Neural progenitor cell (in vitro differentiated cells): ENCODE measurements at regions not wholly inside any gene's neighbourhood (a gene's known extent, or its start where the extent isn't known, plus 50 kb on each side); places are given as distances from the start of the nearest gene placed in this dataset.

ENCODE experiments used
- DNase-seq: peaks from one replicate; pipeline ENCODE4 v3.0.0-alpha.2; 2016; ENCODE audit warnings: low spot score
- H2AFZ ChIP-seq: fragments of 200-600 bp; sonication (generic); replicated peaks from 2 replicates; pipeline ENCODE4 v1.6.1; 2016; ENCODE audit warnings: antibody characterized with exemption
- H3F3A ChIP-seq: fragments of 200-600 bp; sonication (generic); 2 replicates; pipeline ENCODE4 v1.6.1; 2016; ENCODE audit warnings: antibody characterized with exemption, low read depth
- H3K27ac ChIP-seq: fragments of 200-600 bp; sonication (generic); 2 replicates; pipeline ENCODE4 v1.5.1; 2016; ENCODE audit warnings: mild to moderate bottlenecking
- H3K27me3 ChIP-seq: fragments of 200-600 bp; sonication (generic); 2 replicates; pipeline ENCODE4 v1.6.1; 2016; ENCODE audit warnings: mild to moderate bottlenecking, moderate library complexity
- H3K36me3 ChIP-seq: fragments of 200-600 bp; sonication (generic); 2 replicates; pipeline ENCODE4 v1.5.1; 2016
- H3K4me1 ChIP-seq: fragments of 200-600 bp; sonication (generic); 2 replicates; pipeline ENCODE4 v1.6.1; 2016; ENCODE audit warnings: mixed run types
- H3K4me2 ChIP-seq: fragments of 200-600 bp; sonication (generic); 2 replicates; pipeline ENCODE4 v1.6.1; 2016
- H3K4me3 ChIP-seq: fragments of 200-600 bp; sonication (generic); 2 replicates; pipeline ENCODE4 v1.5.1; 2016
- H3K79me2 ChIP-seq: fragments of 200-600 bp; sonication (generic); 2 replicates; pipeline ENCODE4 v1.6.1; 2016; ENCODE audit warnings: low read depth
- H3K9ac ChIP-seq: fragments of 200-600 bp; sonication (generic); 2 replicates; pipeline ENCODE4 v1.6.1; 2016
- H3K9me3 ChIP-seq: fragments of 200-600 bp; sonication (generic); 2 replicates; pipeline ENCODE4 v1.5.1; 2016; ENCODE audit warnings: low read depth
- H4K20me1 ChIP-seq: fragments of 200-600 bp; sonication (generic); 2 replicates; pipeline ENCODE4 v1.6.1; 2016; ENCODE audit warnings: low read depth
- H3K27ac Mint-ChIP-seq: 3 replicates; pipeline ENCODE4 v1.8.0; 2021; ENCODE audit warnings: mixed read lengths
- H3K27me3 Mint-ChIP-seq: 2 replicates; pipeline ENCODE4 v1.8.0; 2022; ENCODE audit warnings: low read depth, mild to moderate bottlenecking, inconsistent platforms, moderate library complexity, mixed read lengths; ENCODE audit not compliant: insufficient read depth
- H3K36me3 Mint-ChIP-seq: 3 replicates; pipeline ENCODE4 v1.8.0; 2021; ENCODE audit warnings: mixed read lengths
- H3K4me1 Mint-ChIP-seq: 3 replicates; pipeline ENCODE4 v1.8.0; 2021; ENCODE audit warnings: mixed read lengths
- H3K4me3 Mint-ChIP-seq: 3 replicates; pipeline ENCODE4 v1.8.0; 2021; ENCODE audit warnings: mild to moderate bottlenecking, moderate library complexity, mixed read lengths
- H3K9me3 Mint-ChIP-seq: 3 replicates; pipeline ENCODE4 v1.8.0; 2020; ENCODE audit warnings: mixed read lengths
- EZH2 ChIP-seq: fragments of 200-600 bp; sonication (generic); IDR thresholded peaks from 2 replicates; pipeline ENCODE4 v1.6.1; 2017; ENCODE audit warnings: antibody characterized with exemption, mild to moderate bottlenecking, moderate library complexity
- EZH2phosphoT487 ChIP-seq: fragments of 200-600 bp; sonication (generic); IDR thresholded peaks from 2 replicates; pipeline ENCODE4 v1.6.1; 2017; ENCODE audit warnings: antibody characterized with exemption
- TF ChIP-seq, protein P1 (sequence below): fragments of 200-600 bp; sonication (generic); IDR thresholded peaks from 2 replicates; pipeline ENCODE4 v1.5.1; 2017; ENCODE audit warnings: antibody characterized with exemption, mild to moderate bottlenecking

DNA sequence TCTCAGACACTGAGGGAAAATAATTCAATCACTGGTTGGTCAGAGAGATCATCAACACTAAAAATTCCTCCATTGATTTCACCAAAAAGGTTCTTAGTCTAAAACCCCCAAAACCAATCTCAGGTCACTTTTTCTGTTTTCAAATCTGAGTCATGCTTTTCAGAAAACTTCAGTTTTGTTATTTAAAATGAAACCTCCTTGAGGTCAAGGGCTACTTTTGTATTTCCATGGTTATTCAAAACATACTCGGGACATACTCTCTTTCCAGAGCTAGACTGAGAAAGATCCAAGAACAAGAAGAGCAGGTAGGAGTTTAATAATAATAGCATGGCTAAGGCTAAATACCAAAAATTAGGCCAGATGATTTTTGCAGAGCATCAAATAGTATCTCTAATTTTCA is 152.8 kb downstream of the SDHAF3 start:
- Histone ChIP-seq H3K9me3 (no peaks in the 10 kb centered on the region), H3K9ac (no peak overlapping the region), H3K79me2 (no peaks in the 10 kb centered on the region), H3K27ac (no peak overlapping the region), H3K27me3 (no peaks in the 10 kb centered on the region), H3F3A (no peaks in the 10 kb centered on the region), H3K4me1 (no peaks in the 10 kb centered on the region), H2AFZ (no peak overlapping the region), H3K36me3 (no peaks in the 10 kb centered on the region), H4K20me1 (no peaks in the 10 kb centered on the region), H3K4me3 (no peak overlapping the region), H3K4me2 (no peak overlapping the region)
- no peaks in the 10 kb centered on the region for H3K36me3 Mint-ChIP-seq
- peaks cover 2% of the 10 kb centered on the region for H3K27me3 Mint-ChIP-seq
- TF ChIP-seq EZH2 (no peak), EZH2phosphoT487 (no peak)
- TF ChIP-seq, protein P1, sequence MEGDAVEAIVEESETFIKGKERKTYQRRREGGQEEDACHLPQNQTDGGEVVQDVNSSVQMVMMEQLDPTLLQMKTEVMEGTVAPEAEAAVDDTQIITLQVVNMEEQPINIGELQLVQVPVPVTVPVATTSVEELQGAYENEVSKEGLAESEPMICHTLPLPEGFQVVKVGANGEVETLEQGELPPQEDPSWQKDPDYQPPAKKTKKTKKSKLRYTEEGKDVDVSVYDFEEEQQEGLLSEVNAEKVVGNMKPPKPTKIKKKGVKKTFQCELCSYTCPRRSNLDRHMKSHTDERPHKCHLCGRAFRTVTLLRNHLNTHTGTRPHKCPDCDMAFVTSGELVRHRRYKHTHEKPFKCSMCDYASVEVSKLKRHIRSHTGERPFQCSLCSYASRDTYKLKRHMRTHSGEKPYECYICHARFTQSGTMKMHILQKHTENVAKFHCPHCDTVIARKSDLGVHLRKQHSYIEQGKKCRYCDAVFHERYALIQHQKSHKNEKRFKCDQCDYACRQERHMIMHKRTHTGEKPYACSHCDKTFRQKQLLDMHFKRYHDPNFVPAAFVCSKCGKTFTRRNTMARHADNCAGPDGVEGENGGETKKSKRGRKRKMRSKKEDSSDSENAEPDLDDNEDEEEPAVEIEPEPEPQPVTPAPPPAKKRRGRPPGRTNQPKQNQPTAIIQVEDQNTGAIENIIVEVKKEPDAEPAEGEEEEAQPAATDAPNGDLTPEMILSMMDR, result no peak
- DNase-seq, result no peak
- H3K9me3 Mint-ChIP-seq, result no peaks in the 10 kb centered on the region
- no peaks in the 10 kb centered on the region for H3K4me1 Mint-ChIP-seq
- H3K4me3 Mint-ChIP-seq, result no peak overlapping the region
- H3K27ac Mint-ChIP-seq, result no peak overlapping the region

DNA sequence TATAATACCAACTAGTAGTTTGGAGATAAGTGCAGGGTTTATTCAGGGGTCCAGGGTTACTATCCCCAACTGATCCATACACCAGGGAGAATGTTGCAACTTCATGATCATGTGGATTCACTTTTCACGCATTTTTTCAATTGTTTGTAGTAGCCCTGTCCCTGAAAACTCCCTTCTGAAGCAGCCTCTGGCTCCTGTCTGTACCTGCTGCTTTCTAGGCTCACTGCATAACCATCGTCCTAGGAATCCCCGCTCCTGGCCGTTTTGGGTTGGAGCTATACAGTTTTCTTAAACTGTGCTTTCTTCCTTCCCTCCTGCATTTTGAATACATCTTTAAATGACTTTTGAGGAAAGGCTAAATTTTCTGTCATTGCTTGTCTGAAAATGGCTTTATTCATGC is 154.1 kb downstream of the SDHAF3 start:
- H3K36me3 Mint-ChIP-seq, result no peaks in the 10 kb centered on the region
- TF ChIP-seq EZH2 (no peak), EZH2phosphoT487 (no peak)
- TF ChIP-seq, protein P1, result no peak
- H4K20me1 ChIP-seq, result no peaks in the 10 kb centered on the region
- no peak overlapping the region for H3K4me2 ChIP-seq
- H3K27ac ChIP-seq, result no peak overlapping the region
- H3K4me3 ChIP-seq, result no peak overlapping the region
- peaks cover 2% of the 10 kb centered on the region for H3K27me3 Mint-ChIP-seq
- H3K27ac Mint-ChIP-seq, result no peak overlapping the region
- H3K27me3 ChIP-seq, result no peaks in the 10 kb centered on the region
- no peak for DNase-seq
- no peak overlapping the region for H3K9ac ChIP-seq
- H3K36me3 ChIP-seq, result no peaks in the 10 kb centered on the region
- no peak overlapping the region for H3K4me3 Mint-ChIP-seq
- H3K4me1 Mint-ChIP-seq, result no peaks in the 10 kb centered on the region
- no peaks in the 10 kb centered on the region for H3K79me2 ChIP-seq
- H3K9me3 Mint-ChIP-seq, result no peaks in the 10 kb centered on the region
- no peaks in the 10 kb centered on the region for H3K4me1 ChIP-seq
- H2AFZ ChIP-seq, result no peak overlapping the region
- H3F3A ChIP-seq, result no peaks in the 10 kb centered on the region
- no peaks in the 10 kb centered on the region for H3K9me3 ChIP-seq

DNA sequence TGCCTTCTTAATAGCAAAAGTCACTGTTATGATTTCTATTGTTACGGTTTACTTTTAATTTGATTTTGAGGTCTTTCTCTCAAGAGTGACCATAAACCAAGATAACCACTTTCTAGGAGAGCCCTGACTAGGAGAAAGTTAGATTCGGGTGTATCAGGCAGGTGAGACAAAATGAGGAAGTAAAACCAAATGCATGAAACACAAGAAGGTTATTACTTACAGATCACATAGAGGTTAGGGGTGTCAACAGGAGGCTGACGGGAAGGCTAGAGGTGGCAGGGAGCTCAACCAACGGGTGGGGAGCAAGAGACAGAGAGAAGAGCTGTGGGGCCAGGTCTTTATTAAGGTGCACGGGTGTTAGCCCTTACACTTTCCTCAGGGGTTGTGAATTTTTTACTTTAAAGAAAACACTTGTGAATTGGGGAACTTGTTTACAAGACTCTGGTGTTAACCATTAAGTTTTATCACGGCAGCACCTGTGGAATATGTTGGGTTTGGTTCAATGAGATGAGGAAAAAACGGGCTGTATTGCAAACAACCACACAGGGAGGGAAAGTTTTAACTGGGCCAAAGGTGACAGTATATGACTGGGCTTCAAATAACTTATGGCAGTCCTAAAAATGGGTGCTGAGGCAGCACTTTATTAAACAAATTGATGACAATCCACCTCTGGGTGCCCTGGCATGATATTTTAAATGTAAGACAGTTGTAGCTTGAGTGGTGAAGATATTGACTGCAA is 154.9 kb downstream of the SDHAF3 start:
- Histone ChIP-seq H3K27me3 (no peaks in the 10 kb centered on the region), H3F3A (no peaks in the 10 kb centered on the region), H3K4me3 (no peak overlapping the region), H2AFZ (no peak overlapping the region), H4K20me1 (no peaks in the 10 kb centered on the region), H3K36me3 (no peaks in the 10 kb centered on the region), H3K9ac (no peak overlapping the region), H3K79me2 (no peaks in the 10 kb centered on the region), H3K4me1 (no peaks in the 10 kb centered on the region), H3K27ac (no peak overlapping the region), H3K9me3 (no peaks in the 10 kb centered on the region), H3K4me2 (no peak overlapping the region)
- no peak for DNase-seq
- H3K4me1 Mint-ChIP-seq, result no peaks in the 10 kb centered on the region
- TF ChIP-seq, protein P1, result no peak
- TF ChIP-seq EZH2, result no peak
- no peak for TF ChIP-seq EZH2phosphoT487
- H3K9me3 Mint-ChIP-seq, result no peaks in the 10 kb centered on the region
- peaks cover 2% of the 10 kb centered on the region for H3K27me3 Mint-ChIP-seq
- H3K27ac Mint-ChIP-seq, result no peak overlapping the region
- H3K4me3 Mint-ChIP-seq, result no peak overlapping the region
- no peaks in the 10 kb centered on the region for H3K36me3 Mint-ChIP-seq
